ENCODE measurements at regions not wholly inside any gene's neighbourhood (a gene's known extent, or its start where the extent isn't known, plus 50 kb on each side); places are given as distances from the start of the nearest gene placed in this dataset.

- no peak for DNase-seq
Measured at GRCh38 chr1:23639460-23640095, 52.0 kb upstream of the RPL11 start.

- no peak for DNase-seq
Measured at GRCh38 chr1:23638786-23639241, 52.8 kb upstream of the RPL11 start.

- DNase-seq: no peak
Measured at GRCh38 chr1:23638188-23638619, 53.4 kb upstream of the RPL11 start.

GRCh38 chr1:23636009-23636408 lies 55.6 kb upstream of the RPL11 start:
- no peak for DNase-seq

- peak; percentile 77 to 89 for DNase-seq
Measured at GRCh38 chr1:23634840-23635651, 56.6 kb upstream of the RPL11 start.

GRCh38 chr1:23634518-23634839 lies 57.1 kb upstream of the RPL11 start:
- no peak for DNase-seq

- no peak for DNase-seq
Measured at GRCh38 chr1:23632479-23633160, 59.0 kb upstream of the RPL11 start.

- DNase-seq: no peak
Measured at GRCh38 chr1:23629708-23630290, 61.8 kb upstream of the RPL11 start.

GRCh38 chr1:23628951-23629387 lies 62.6 kb upstream of the RPL11 start:
- peak in 1 of 2 donors; percentile 31 for DNase-seq

GRCh38 chr1:23627069-23627735 lies 64.4 kb upstream of the RPL11 start:
- peak in 1 of 2 donors; percentile 52 for DNase-seq

GRCh38 chr1:23625929-23626535 lies 65.6 kb upstream of the RPL11 start:
- DNase-seq: no peak

GRCh38 chr1:23625459-23625858 lies 66.1 kb upstream of the RPL11 start:
- DNase-seq: no peak

GRCh38 chr1:23624440-23624839 lies 65.1 kb upstream of the ID3 start:
- DNase-seq: no peak

- DNase-seq: no peak
Measured at GRCh38 chr1:23622284-23622683, 63.0 kb upstream of the ID3 start.

- no peak for DNase-seq
Measured at GRCh38 chr1:23620605-23621004, 61.3 kb upstream of the ID3 start.

GRCh38 chr1:23619299-23620188 lies 60.2 kb upstream of the ID3 start:
- DNase-seq: peak; percentile 84 to 91

GRCh38 chr1:23618586-23619083 lies 59.3 kb upstream of the ID3 start:
- DNase-seq: no peak

- DNase-seq: no peak
Measured at GRCh38 chr1:23617084-23617521, 57.8 kb upstream of the ID3 start.

- DNase-seq: no peak
Measured at GRCh38 chr1:23616292-23616824, 57.1 kb upstream of the ID3 start.

GRCh38 chr1:23615852-23616251 lies 56.6 kb upstream of the ID3 start:
- no peak for DNase-seq

- DNase-seq: no peak
Measured at GRCh38 chr1:23615423-23615822, 56.1 kb upstream of the ID3 start.
